WTC11 (cell line): ENCODE measurements at regions not wholly inside any gene's neighbourhood (a gene's known extent, or its start where the extent isn't known, plus 50 kb on each side); places are given as distances from the start of the nearest gene placed in this dataset.

ENCODE experiments used
- ATAC-seq: fragments of 200-7000 bp; cut with Tn5 transposase; 2 replicates; pipeline ENCODE4 v1.10.0; 2021; ENCODE audit warnings: mild to moderate bottlenecking, moderate library complexity
- CTCF ChIA-PET: fragments of 300-600 bp; sonication (Branson Sonifier 250); formaldehyde crosslinking; loops from one replicate; lab custom pipeline; 2021; ENCODE audit warnings: antibody characterized with exemption; lab: Charles Lee
- POLR2A ChIA-PET: fragments of 350-600 bp; sonication (Branson Sonifier 250); formaldehyde crosslinking; loops from one replicate; lab custom pipeline; 2021; ENCODE audit warnings: antibody characterized with exemption; lab: Charles Lee
- DNase-seq: peaks from one replicate; pipeline ENCODE4 v3.0.0; 2021; ENCODE audit warnings: low spot score
- H3K27ac Mint-ChIP-seq: 2 replicates; pipeline ENCODE4 v1.8.0; 2021; ENCODE audit warnings: mixed read lengths
- H3K27me3 Mint-ChIP-seq: 2 replicates; pipeline ENCODE4 v1.8.0; 2021; ENCODE audit warnings: low read depth, mild to moderate bottlenecking, moderate library complexity, mixed read lengths
- H3K36me3 Mint-ChIP-seq: 2 replicates; pipeline ENCODE4 v1.8.0; 2021; ENCODE audit warnings: mixed read lengths
- H3K4me1 Mint-ChIP-seq: 2 replicates; pipeline ENCODE4 v1.8.0; 2022; ENCODE audit warnings: mixed read lengths
- H3K4me3 Mint-ChIP-seq: 2 replicates; pipeline ENCODE4 v1.8.0; 2021; ENCODE audit warnings: mild to moderate bottlenecking, moderate library complexity, mixed read lengths
- H3K9me3 Mint-ChIP-seq: 2 replicates; pipeline ENCODE4 v1.8.0; 2021; ENCODE audit warnings: mixed read lengths
- CBFB ChIP-seq: sonication (generic); formaldehyde crosslinking; IDR thresholded peaks from 2 replicates; pipeline ENCODE4 v1.8.1; 2022; ENCODE audit warnings: mild to moderate bottlenecking, low read depth, missing genetic modification reagents
- HMGA2 ChIP-seq: fragments of 250-450 bp; sonication (Bioruptor Pico); IDR thresholded peaks from 2 replicates; pipeline ENCODE4 v1.4.0; 2021; ENCODE audit warnings: mild to moderate bottlenecking, moderate library complexity
- NR2C2 ChIP-seq: sonication (generic); formaldehyde crosslinking; IDR thresholded peaks from 2 replicates; pipeline ENCODE4 v1.8.0; 2022; ENCODE audit warnings: mild to moderate bottlenecking, missing genetic modification reagents
- PRRX2 ChIP-seq: fragments of 250-450 bp; sonication (Bioruptor Pico); IDR thresholded peaks from 2 replicates; pipeline ENCODE4 v1.8.0; 2021; ENCODE audit warnings: mild to moderate bottlenecking
- RORB ChIP-seq: fragments of 250-450 bp; sonication (Bioruptor Pico); IDR thresholded peaks from 2 replicates; pipeline ENCODE4 v1.9.0; 2021; ENCODE audit warnings: mild to moderate bottlenecking
- ZNF219 ChIP-seq: sonication (generic); formaldehyde crosslinking; IDR thresholded peaks from 2 replicates; pipeline ENCODE4 v1.8.0; 2023; ENCODE audit warnings: missing genetic modification reagents, mild to moderate bottlenecking, borderline replicate concordance
- TF ChIP-seq, protein P1 (sequence below): fragments of 250-450 bp; sonication (Bioruptor Pico); IDR thresholded peaks from 2 replicates; pipeline ENCODE4 v1.8.0; 2021; ENCODE audit warnings: mild to moderate bottlenecking
- TF ChIP-seq, protein P2 (sequence below): sonication (generic); formaldehyde crosslinking; IDR thresholded peaks from 2 replicates; pipeline ENCODE4 v1.8.0; 2022; ENCODE audit warnings: missing genetic modification reagents
- TF ChIP-seq, protein P3 (sequence below): sonication (generic); formaldehyde crosslinking; IDR thresholded peaks from 2 replicates; pipeline ENCODE4 v1.8.0; 2023; ENCODE audit warnings: missing genetic modification reagents, mild to moderate bottlenecking, borderline replicate concordance
- TF ChIP-seq, protein P4 (sequence below): sonication (generic); formaldehyde crosslinking; IDR thresholded peaks from 2 replicates; pipeline ENCODE4 v1.8.1; 2023; ENCODE audit warnings: mild to moderate bottlenecking, missing genetic modification reagents, borderline replicate concordance
- TF ChIP-seq, protein P5 (sequence below): sonication (generic); formaldehyde crosslinking; IDR thresholded peaks from 2 replicates; pipeline ENCODE4 v1.8.0; 2022; ENCODE audit warnings: mild to moderate bottlenecking, missing genetic modification reagents
- TF ChIP-seq, protein P6 (sequence below): fragments of 200-600 bp; IDR thresholded peaks from 2 replicates; pipeline ENCODE4 v1.8.0; 2022; ENCODE audit warnings: antibody characterized with exemption
- TF ChIP-seq, protein P7 (sequence below): sonication (generic); formaldehyde crosslinking; IDR thresholded peaks from 2 replicates; pipeline ENCODE4 v1.8.1; 2023; ENCODE audit warnings: mild to moderate bottlenecking, missing genetic modification reagents
- TF ChIP-seq, protein P8 (sequence below): sonication (generic); formaldehyde crosslinking; IDR thresholded peaks from 2 replicates; pipeline ENCODE4 v1.8.1; 2023; ENCODE audit warnings: mild to moderate bottlenecking, missing genetic modification reagents, moderate library complexity

DNA sequence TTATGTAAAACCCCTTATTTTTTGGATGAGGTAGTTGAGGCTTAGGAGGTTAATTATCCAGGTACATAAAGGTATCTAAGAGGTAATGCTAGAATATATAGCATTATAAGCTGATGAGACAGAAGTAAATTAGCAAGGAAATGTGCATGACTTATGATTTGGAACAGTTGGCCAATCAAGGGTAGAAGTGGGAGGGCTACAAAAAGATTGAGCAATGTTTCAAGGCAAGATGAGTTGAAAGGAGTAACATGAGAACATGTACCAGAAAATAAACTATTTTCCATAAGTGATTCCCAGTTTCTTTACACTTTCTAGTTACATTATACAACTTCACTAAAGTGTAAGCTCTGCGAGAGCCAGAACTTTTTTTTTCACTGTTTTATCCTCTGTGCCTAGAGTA lies 290.9 kb downstream of the LRIG3 start:
- no peak for DNase-seq
- Mint-ChIP-seq H3K4me1 (peaks cover 7% of the 10 kb centered on the region), H3K36me3 (no peaks in the 10 kb centered on the region; the same call in 1 of the 2 replicates), H3K27ac (no peak overlapping the region), H3K9me3 (peaks cover 10% of the 10 kb centered on the region), H3K4me3 (no peak overlapping the region), H3K27me3 (no peaks in the 10 kb centered on the region)
- TF ChIP-seq, protein P1, sequence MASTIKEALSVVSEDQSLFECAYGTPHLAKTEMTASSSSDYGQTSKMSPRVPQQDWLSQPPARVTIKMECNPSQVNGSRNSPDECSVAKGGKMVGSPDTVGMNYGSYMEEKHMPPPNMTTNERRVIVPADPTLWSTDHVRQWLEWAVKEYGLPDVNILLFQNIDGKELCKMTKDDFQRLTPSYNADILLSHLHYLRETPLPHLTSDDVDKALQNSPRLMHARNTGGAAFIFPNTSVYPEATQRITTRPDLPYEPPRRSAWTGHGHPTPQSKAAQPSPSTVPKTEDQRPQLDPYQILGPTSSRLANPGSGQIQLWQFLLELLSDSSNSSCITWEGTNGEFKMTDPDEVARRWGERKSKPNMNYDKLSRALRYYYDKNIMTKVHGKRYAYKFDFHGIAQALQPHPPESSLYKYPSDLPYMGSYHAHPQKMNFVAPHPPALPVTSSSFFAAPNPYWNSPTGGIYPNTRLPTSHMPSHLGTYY (CRISPR knock-in tag) = no peak
- TF ChIP-seq CBFB (CRISPR knock-in tag) (no peak), RORB (CRISPR knock-in tag) (no peak), ZNF219 (CRISPR knock-in tag) (no peak), HMGA2 (no peak), PRRX2 (CRISPR knock-in tag) (no peak), NR2C2 (CRISPR knock-in tag) (no peak)
- TF ChIP-seq, protein P2, sequence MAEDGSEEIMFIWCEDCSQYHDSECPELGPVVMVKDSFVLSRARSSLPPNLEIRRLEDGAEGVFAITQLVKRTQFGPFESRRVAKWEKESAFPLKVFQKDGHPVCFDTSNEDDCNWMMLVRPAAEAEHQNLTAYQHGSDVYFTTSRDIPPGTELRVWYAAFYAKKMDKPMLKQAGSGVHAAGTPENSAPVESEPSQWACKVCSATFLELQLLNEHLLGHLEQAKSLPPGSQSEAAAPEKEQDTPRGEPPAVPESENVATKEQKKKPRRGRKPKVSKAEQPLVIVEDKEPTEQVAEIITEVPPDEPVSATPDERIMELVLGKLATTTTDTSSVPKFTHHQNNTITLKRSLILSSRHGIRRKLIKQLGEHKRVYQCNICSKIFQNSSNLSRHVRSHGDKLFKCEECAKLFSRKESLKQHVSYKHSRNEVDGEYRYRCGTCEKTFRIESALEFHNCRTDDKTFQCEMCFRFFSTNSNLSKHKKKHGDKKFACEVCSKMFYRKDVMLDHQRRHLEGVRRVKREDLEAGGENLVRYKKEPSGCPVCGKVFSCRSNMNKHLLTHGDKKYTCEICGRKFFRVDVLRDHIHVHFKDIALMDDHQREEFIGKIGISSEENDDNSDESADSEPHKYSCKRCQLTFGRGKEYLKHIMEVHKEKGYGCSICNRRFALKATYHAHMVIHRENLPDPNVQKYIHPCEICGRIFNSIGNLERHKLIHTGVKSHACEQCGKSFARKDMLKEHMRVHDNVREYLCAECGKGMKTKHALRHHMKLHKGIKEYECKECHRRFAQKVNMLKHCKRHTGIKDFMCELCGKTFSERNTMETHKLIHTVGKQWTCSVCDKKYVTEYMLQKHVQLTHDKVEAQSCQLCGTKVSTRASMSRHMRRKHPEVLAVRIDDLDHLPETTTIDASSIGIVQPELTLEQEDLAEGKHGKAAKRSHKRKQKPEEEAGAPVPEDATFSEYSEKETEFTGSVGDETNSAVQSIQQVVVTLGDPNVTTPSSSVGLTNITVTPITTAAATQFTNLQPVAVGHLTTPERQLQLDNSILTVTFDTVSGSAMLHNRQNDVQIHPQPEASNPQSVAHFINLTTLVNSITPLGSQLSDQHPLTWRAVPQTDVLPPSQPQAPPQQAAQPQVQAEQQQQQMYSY (CRISPR knock-in tag) = no peak
- TF ChIP-seq, protein P3, sequence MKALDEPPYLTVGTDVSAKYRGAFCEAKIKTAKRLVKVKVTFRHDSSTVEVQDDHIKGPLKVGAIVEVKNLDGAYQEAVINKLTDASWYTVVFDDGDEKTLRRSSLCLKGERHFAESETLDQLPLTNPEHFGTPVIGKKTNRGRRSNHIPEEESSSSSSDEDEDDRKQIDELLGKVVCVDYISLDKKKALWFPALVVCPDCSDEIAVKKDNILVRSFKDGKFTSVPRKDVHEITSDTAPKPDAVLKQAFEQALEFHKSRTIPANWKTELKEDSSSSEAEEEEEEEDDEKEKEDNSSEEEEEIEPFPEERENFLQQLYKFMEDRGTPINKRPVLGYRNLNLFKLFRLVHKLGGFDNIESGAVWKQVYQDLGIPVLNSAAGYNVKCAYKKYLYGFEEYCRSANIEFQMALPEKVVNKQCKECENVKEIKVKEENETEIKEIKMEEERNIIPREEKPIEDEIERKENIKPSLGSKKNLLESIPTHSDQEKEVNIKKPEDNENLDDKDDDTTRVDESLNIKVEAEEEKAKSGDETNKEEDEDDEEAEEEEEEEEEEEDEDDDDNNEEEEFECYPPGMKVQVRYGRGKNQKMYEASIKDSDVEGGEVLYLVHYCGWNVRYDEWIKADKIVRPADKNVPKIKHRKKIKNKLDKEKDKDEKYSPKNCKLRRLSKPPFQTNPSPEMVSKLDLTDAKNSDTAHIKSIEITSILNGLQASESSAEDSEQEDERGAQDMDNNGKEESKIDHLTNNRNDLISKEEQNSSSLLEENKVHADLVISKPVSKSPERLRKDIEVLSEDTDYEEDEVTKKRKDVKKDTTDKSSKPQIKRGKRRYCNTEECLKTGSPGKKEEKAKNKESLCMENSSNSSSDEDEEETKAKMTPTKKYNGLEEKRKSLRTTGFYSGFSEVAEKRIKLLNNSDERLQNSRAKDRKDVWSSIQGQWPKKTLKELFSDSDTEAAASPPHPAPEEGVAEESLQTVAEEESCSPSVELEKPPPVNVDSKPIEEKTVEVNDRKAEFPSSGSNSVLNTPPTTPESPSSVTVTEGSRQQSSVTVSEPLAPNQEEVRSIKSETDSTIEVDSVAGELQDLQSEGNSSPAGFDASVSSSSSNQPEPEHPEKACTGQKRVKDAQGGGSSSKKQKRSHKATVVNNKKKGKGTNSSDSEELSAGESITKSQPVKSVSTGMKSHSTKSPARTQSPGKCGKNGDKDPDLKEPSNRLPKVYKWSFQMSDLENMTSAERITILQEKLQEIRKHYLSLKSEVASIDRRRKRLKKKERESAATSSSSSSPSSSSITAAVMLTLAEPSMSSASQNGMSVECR (CRISPR knock-in tag) = no peak
- TF ChIP-seq, protein P4, sequence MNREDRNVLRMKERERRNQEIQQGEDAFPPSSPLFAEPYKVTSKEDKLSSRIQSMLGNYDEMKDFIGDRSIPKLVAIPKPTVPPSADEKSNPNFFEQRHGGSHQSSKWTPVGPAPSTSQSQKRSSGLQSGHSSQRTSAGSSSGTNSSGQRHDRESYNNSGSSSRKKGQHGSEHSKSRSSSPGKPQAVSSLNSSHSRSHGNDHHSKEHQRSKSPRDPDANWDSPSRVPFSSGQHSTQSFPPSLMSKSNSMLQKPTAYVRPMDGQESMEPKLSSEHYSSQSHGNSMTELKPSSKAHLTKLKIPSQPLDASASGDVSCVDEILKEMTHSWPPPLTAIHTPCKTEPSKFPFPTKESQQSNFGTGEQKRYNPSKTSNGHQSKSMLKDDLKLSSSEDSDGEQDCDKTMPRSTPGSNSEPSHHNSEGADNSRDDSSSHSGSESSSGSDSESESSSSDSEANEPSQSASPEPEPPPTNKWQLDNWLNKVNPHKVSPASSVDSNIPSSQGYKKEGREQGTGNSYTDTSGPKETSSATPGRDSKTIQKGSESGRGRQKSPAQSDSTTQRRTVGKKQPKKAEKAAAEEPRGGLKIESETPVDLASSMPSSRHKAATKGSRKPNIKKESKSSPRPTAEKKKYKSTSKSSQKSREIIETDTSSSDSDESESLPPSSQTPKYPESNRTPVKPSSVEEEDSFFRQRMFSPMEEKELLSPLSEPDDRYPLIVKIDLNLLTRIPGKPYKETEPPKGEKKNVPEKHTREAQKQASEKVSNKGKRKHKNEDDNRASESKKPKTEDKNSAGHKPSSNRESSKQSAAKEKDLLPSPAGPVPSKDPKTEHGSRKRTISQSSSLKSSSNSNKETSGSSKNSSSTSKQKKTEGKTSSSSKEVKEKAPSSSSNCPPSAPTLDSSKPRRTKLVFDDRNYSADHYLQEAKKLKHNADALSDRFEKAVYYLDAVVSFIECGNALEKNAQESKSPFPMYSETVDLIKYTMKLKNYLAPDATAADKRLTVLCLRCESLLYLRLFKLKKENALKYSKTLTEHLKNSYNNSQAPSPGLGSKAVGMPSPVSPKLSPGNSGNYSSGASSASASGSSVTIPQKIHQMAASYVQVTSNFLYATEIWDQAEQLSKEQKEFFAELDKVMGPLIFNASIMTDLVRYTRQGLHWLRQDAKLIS (CRISPR knock-in tag) = no peak
- TF ChIP-seq, protein P5, sequence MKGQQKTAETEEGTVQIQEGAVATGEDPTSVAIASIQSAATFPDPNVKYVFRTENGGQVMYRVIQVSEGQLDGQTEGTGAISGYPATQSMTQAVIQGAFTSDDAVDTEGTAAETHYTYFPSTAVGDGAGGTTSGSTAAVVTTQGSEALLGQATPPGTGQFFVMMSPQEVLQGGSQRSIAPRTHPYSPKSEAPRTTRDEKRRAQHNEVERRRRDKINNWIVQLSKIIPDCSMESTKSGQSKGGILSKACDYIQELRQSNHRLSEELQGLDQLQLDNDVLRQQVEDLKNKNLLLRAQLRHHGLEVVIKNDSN = no peak
- TF ChIP-seq, protein P6, sequence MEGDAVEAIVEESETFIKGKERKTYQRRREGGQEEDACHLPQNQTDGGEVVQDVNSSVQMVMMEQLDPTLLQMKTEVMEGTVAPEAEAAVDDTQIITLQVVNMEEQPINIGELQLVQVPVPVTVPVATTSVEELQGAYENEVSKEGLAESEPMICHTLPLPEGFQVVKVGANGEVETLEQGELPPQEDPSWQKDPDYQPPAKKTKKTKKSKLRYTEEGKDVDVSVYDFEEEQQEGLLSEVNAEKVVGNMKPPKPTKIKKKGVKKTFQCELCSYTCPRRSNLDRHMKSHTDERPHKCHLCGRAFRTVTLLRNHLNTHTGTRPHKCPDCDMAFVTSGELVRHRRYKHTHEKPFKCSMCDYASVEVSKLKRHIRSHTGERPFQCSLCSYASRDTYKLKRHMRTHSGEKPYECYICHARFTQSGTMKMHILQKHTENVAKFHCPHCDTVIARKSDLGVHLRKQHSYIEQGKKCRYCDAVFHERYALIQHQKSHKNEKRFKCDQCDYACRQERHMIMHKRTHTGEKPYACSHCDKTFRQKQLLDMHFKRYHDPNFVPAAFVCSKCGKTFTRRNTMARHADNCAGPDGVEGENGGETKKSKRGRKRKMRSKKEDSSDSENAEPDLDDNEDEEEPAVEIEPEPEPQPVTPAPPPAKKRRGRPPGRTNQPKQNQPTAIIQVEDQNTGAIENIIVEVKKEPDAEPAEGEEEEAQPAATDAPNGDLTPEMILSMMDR = no peak
- TF ChIP-seq, protein P7, sequence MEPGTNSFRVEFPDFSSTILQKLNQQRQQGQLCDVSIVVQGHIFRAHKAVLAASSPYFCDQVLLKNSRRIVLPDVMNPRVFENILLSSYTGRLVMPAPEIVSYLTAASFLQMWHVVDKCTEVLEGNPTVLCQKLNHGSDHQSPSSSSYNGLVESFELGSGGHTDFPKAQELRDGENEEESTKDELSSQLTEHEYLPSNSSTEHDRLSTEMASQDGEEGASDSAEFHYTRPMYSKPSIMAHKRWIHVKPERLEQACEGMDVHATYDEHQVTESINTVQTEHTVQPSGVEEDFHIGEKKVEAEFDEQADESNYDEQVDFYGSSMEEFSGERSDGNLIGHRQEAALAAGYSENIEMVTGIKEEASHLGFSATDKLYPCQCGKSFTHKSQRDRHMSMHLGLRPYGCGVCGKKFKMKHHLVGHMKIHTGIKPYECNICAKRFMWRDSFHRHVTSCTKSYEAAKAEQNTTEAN (CRISPR knock-in tag) = no peak
- TF ChIP-seq, protein P8, sequence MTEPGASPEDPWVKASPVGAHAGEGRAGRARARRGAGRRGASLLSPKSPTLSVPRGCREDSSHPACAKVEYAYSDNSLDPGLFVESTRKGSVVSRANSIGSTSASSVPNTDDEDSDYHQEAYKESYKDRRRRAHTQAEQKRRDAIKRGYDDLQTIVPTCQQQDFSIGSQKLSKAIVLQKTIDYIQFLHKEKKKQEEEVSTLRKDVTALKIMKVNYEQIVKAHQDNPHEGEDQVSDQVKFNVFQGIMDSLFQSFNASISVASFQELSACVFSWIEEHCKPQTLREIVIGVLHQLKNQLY = no peak
- CTCF ChIA-PET = no interaction called here
- POLR2A ChIA-PET = no interaction called here
- no peak for ATAC-seq
